A549 (cell line): ENCODE measurements at regions not wholly inside any gene's neighbourhood (a gene's known extent, or its start where the extent isn't known, plus 50 kb on each side); places are given as distances from the start of the nearest gene placed in this dataset.

ENCODE experiments used
- CEBPB ChIP-seq, 2 experiments: fragments of >200 bp in 1 of 2; sonication (Bioruptor Twin) in 1 of 2; formaldehyde crosslinking in 1 of 2; IDR thresholded peaks; 2 replicates each; pipeline ENCODE4 v1.6.1; 2012 to 2016
- CHD2 ChIP-seq: fragments of 150-350 bp; IDR thresholded peaks from 2 replicates; pipeline ENCODE4 v1.6.1; 2014; ENCODE audit warnings: low read length; ENCODE audit not compliant: partially characterized antibody
- CHD4 ChIP-seq: fragments of 200-600 bp; sonication (generic); IDR thresholded peaks from 2 replicates; pipeline ENCODE4 v1.6.1; 2016; ENCODE audit warnings: antibody characterized with exemption, mild to moderate bottlenecking, borderline replicate concordance

GRCh38 chr15:70246623-70247220, 149.0 kb upstream of the TLE3 start:
- TF ChIP-seq CHD4 (no peak), CHD2 (no peak), CEBPB (IDR thresholded peaks at IDR 0.05) (no peak)
